ENCODE measurements at regions not wholly inside any gene's neighbourhood (a gene's known extent, or its start where the extent isn't known, plus 50 kb on each side); places are given as distances from the start of the nearest gene placed in this dataset.
A peak's percentile ranks its signal among the peaks of the same experiment; 100 is the strongest.

GRCh38 chr17:77428749-77429368 lies 288.1 kb downstream of the SEC14L1 start:
- Histone ChIP-seq H3K4me3 (no peak overlapping the region), H3K27me3 (no peaks in the 10 kb centered on the region), H3K9me3 (no peaks in the 10 kb centered on the region), H3K4me1 (ENCODE audit: insufficient read depth) (peaks cover 54% of the 10 kb centered on the region), H3K36me3 (no peaks in the 10 kb centered on the region), H3K27ac (peak overlapping the region in 1 of 2 donors; percentile 20)
- no peak for DNase-seq
- TF ChIP-seq POLR2A (IDR thresholded peaks at IDR 0.05) (no peak), CTCF (IDR thresholded peaks at IDR 0.05) (no peak), EP300 (IDR thresholded peaks at IDR 0.05) (no peak)
- intact Hi-C loops (cut with DNase I), result loop anchor here in 3 of 4 donors (5.0 to 10.0 kb wide), 3 partner anchors 54 to 102 kb away; no protein-coding TSS in a partner anchor
- WGBS, 3 donors, result 66 to 77% (median 71%) methylated on average over 16 of the region's 16 CpGs

- Histone ChIP-seq H3K27ac (peak overlapping the region; percentile 55 to 65), H3K4me1 (ENCODE audit: insufficient read depth) (peaks cover 54% of the 10 kb centered on the region), H3K4me3 (no peak overlapping the region), H3K27me3 (no peaks in the 10 kb centered on the region), H3K9me3 (no peaks in the 10 kb centered on the region), H3K36me3 (no peaks in the 10 kb centered on the region)
- WGBS, 3 donors, result 50 to 57% (median 52%) methylated on average over 14 of the region's 14 CpGs
- TF ChIP-seq EP300 (IDR thresholded peaks at IDR 0.05) (no peak), POLR2A (IDR thresholded peaks at IDR 0.05) (no peak), CTCF (IDR thresholded peaks at IDR 0.05) (no peak)
- peak in 1 of 5 donors; percentile 35 for DNase-seq
- intact Hi-C loops (cut with DNase I), result loop anchor here in 3 of 4 donors (5.0 to 10.0 kb wide), 3 partner anchors 55 to 102 kb away; no protein-coding TSS in a partner anchor
Observed at GRCh38 chr17:77429369-77429968, 288.7 kb downstream of the SEC14L1 start.

- Histone ChIP-seq H3K36me3 (no peaks in the 10 kb centered on the region), H3K27ac (peak overlapping the region; percentile 55 to 65), H3K4me3 (no peak overlapping the region), H3K4me1 (ENCODE audit: insufficient read depth) (peaks cover 56% of the 10 kb centered on the region), H3K9me3 (no peaks in the 10 kb centered on the region), H3K27me3 (no peaks in the 10 kb centered on the region)
- peak; percentile 55 to 93 (median 90) for TF ChIP-seq CTCF (IDR thresholded peaks at IDR 0.05)
- TF ChIP-seq EP300 (IDR thresholded peaks at IDR 0.05), result peak; percentile 55
- TF ChIP-seq POLR2A (IDR thresholded peaks at IDR 0.05), result no peak
- peak; percentile 90 to 95 (median 94) for DNase-seq
- intact Hi-C loops (cut with DNase I), result loop anchor here (2.0 to 10.0 kb wide), 6 partner anchors 47 to 103 kb away; no protein-coding TSS in a partner anchor
- 23 to 24% (median 23%) methylated on average over 16 of the region's 16 CpGs for WGBS, 3 donors
Observed at GRCh38 chr17:77429969-77430752, 289.4 kb downstream of the SEC14L1 start.

- no peaks in the 10 kb centered on the region for H3K27me3 ChIP-seq
- no peak overlapping the region for H3K27ac ChIP-seq
- DNase-seq, result no peak
- H3K9me3 ChIP-seq, result no peaks in the 10 kb centered on the region
- intact Hi-C loops (cut with DNase I), result loop anchor here in 3 of 4 donors (5.0 kb wide), 2 partner anchors 45 to 60 kb away; no protein-coding TSS in a partner anchor
- TF ChIP-seq POLR2A (IDR thresholded peaks at IDR 0.05) (no peak), EP300 (IDR thresholded peaks at IDR 0.05) (no peak), CTCF (IDR thresholded peaks at IDR 0.05) (no peak)
- 85 to 88% (median 85%) methylated on average over 16 of the region's 16 CpGs for WGBS, 3 donors
- peaks cover 60% of the 10 kb centered on the region for H3K4me1 ChIP-seq (ENCODE audit: insufficient read depth)
- no peak overlapping the region for H3K4me3 ChIP-seq
- H3K36me3 ChIP-seq, result no peaks in the 10 kb centered on the region
Observed at GRCh38 chr17:77432034-77432661, 291.4 kb downstream of the SEC14L1 start.
